ENCODE measurements at regions not wholly inside any gene's neighbourhood (a gene's known extent, or its start where the extent isn't known, plus 50 kb on each side); places are given as distances from the start of the nearest gene placed in this dataset.
"Not testable (repeated sequence)": the region's sequence is repeated elsewhere in the genome, so short reads cannot be mapped to it uniquely, and the experiment has no call there.

- no peak for DNase-seq
- TF ChIP-seq POLR2A (IDR thresholded peaks at IDR 0.05; ENCODE audit: low read length) (no peak), GATA1 (IDR thresholded peaks at IDR 0.05; ENCODE audit: low read depth, low read length) (no peak)
These were observed 1060.6 kb upstream of the ACO1 start for GRCh38 chr9:31323726-31324444.

DNA sequence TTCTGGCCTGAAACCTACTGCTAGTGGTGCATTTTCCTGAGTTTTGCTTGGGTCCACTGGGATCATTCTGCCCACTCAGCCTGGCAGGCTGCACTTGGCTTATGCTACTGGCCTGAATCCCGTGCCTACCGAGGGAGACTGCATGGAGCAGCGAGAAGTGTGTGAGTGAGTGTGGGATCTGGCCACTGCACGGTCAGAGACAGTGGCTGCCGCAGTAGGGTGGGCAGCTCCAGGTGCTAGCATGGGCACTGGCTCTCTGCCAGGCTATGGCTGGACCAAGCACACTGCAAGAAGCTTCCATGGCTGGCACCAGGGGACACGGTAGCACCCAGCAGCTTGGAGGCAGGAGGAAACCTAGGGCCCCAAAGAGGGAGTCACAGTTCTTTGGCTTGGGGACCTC is 1058.7 kb upstream of the ACO1 start:
- TF ChIP-seq GATA1 (IDR thresholded peaks at IDR 0.05; ENCODE audit: low read depth, low read length), result no peak
- TF ChIP-seq POLR2A (IDR thresholded peaks at IDR 0.05; ENCODE audit: low read length), result no peak
- no peak for DNase-seq

- DNase-seq, result not testable (repeated sequence)
These were observed 1057.6 kb upstream of the ACO1 start for GRCh38 chr9:31326883-31327282.

DNA sequence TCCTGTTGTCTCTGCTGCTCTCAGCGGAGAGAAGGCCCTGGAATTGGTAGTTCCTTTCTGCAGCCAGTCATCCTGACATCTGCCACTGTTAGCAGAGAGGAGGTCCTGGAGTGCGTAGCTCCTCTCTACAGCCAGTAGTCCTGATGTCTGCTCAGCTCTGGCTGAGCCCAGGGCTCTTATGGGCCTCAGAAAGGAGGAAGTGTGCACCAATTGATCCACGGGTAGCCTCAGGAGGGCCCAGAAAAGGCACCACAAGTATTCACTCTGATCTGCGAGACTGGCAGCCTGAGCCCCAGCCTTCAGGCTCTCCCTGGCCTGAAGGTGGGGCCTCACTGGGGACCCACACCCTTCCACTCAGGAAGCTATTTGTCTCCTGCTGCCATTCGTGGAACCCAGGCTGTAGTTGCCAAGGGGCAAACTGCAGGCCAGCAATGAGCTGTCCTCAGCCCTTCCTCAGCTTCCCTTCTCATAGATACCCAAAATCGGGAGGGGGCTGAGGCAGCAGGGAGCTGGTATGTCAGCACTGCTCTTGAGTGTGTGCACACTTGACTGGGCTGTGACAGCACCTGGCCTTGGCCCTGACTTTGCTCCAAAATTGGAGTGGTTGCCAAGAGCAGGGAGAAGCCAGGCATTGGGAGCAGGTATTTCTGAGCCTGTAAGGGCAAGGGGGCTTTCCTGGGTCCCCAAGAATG is 1049.5 kb upstream of the ACO1 start:
- no peak for DNase-seq
- no peak for TF ChIP-seq POLR2A (IDR thresholded peaks at IDR 0.05; ENCODE audit: low read length)
- no peak for TF ChIP-seq GATA1 (IDR thresholded peaks at IDR 0.05; ENCODE audit: low read depth, low read length)

DNA sequence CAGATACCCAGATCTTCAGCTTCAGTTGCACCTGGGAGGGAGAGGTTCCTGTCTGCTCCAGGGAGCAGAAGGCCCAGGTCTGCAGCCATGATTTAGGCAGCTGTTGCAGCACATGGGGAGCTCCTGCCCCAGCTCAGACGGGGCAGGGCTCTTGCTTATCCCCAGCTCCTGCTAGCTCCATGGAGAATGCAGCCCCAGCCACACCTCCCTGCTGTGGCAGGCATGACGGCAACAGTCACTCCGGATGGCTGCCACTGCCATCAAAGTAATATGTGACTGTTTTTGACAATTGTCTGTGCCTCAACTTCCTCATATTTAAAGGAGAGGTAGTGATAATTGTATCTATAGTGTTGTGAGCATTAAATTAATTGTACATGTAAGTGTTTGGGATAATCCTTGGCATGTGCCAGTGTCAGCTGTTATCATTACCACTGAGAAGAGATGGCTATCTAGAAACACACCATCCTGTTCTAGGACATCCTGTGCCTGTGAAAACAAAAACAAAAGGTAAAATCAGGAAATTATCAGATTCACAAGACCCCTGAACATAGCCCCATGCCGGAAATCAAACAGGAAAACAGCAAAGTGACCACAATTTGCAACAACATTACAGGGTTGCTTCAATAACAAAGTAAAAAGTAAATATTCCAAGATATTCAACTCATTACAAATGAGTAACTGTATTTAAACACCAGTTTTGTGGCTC is 1048.8 kb upstream of the ACO1 start:
- no peak for DNase-seq
- no peak for TF ChIP-seq GATA1 (IDR thresholded peaks at IDR 0.05; ENCODE audit: low read depth, low read length)
- TF ChIP-seq POLR2A (IDR thresholded peaks at IDR 0.05; ENCODE audit: low read length), result no peak

- no peak for TF ChIP-seq POLR2A (IDR thresholded peaks at IDR 0.05; ENCODE audit: low read length)
- TF ChIP-seq GATA1 (IDR thresholded peaks at IDR 0.05; ENCODE audit: low read depth, low read length), result no peak
- no peak for DNase-seq
These were observed 1048.1 kb upstream of the ACO1 start for GRCh38 chr9:31336386-31336785.

GRCh38 chr9:31336841-31337240 is 1047.6 kb upstream of the ACO1 start:
- no peak for DNase-seq
- TF ChIP-seq POLR2A (IDR thresholded peaks at IDR 0.05; ENCODE audit: low read length) (no peak), GATA1 (IDR thresholded peaks at IDR 0.05; ENCODE audit: low read depth, low read length) (no peak)

DNA sequence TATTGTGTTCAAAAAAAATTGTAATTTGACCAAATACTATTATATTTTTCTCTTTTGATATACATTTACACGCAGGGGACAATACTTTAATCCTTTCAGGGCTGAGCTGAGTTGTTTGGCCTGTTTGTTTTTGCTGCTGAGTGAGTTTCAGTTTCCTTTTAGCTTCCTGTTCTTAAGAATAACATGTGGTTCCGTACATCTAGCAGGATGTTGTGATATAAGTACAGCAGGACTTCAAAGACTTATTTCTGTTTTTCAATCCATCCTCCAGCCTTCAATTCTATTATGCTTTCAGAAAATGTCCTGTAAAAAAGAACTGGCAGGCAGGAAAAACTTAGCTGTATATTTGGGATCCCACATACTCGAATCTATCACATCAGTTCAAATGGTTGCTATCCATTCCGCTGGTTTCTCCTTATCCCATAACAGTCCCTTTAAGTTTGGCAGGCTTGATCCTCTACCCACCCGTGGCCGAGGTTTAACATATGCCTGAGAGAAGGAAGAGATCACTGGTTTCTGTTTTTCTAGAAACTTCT is 1037.3 kb upstream of the ACO1 start:
- TF ChIP-seq GATA1 (IDR thresholded peaks at IDR 0.05; ENCODE audit: low read depth, low read length) (no peak), POLR2A (IDR thresholded peaks at IDR 0.05; ENCODE audit: low read length) (no peak)
- DNase-seq, result peak in 1 of 2 experiments; percentile 7

GRCh38 chr9:31355159-31355882 is 1029.1 kb upstream of the ACO1 start:
- no peak for DNase-seq
- TF ChIP-seq GATA1 (IDR thresholded peaks at IDR 0.05; ENCODE audit: low read depth, low read length) (no peak), POLR2A (IDR thresholded peaks at IDR 0.05; ENCODE audit: low read length) (no peak)

- no peak for TF ChIP-seq GATA1 (IDR thresholded peaks at IDR 0.05; ENCODE audit: low read depth, low read length)
- TF ChIP-seq POLR2A (IDR thresholded peaks at IDR 0.05; ENCODE audit: low read length), result no peak
- no peak for DNase-seq
These were observed 1028.5 kb upstream of the ACO1 start for GRCh38 chr9:31355965-31356364.

GRCh38 chr9:31359071-31359470 is 1025.4 kb upstream of the ACO1 start:
- TF ChIP-seq POLR2A (IDR thresholded peaks at IDR 0.05; ENCODE audit: low read length) (no peak), GATA1 (IDR thresholded peaks at IDR 0.05; ENCODE audit: low read depth, low read length) (no peak)
- DNase-seq, result no peak

GRCh38 chr9:31364171-31364570 is 1020.3 kb upstream of the ACO1 start:
- TF ChIP-seq POLR2A (IDR thresholded peaks at IDR 0.05; ENCODE audit: low read length), result no peak
- TF ChIP-seq GATA1 (IDR thresholded peaks at IDR 0.05; ENCODE audit: low read depth, low read length), result no peak
- no peak for DNase-seq

DNA sequence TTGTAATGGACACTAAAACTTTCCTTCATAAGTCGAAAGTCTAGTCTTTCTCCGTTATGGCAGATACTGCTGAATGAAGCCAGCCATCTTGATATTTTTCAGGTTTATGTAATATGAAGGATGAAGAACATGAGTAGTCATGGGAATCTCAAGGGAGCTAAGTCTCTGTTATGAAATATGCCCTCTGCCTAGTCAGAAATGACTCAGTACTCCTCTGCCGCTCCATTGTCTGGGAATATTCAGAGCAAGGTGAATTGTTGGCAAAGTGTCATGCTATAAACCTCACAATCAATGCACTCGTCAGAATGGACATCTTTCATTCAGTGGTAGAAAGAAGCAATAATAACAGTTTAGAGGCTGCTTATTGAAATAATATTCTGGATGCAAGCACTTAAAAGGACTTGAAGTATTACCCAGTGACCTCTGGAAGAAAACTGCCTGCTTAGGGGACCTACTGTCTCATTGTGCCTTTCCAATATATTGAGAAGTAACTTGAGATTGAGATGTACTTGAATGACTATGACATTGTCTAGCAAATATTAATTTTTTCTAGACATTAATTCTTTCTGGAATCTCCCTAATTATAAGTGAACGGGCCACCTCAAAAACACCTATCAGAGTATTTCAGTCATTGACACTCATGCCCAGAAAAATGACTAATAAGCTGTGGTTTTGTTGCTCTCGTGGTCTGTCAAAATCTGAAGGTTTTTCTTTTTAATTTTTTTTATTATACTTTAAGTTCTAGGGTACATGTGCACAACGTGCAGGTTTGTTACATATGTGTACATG is 1011.5 kb upstream of the ACO1 start:
- DNase-seq, result no peak
- TF ChIP-seq GATA1 (IDR thresholded peaks at IDR 0.05; ENCODE audit: low read depth, low read length) (no peak), POLR2A (IDR thresholded peaks at IDR 0.05; ENCODE audit: low read length) (no peak)

All from erythroblast (primary cell).